Skeletal muscle satellite cell (primary cell): ENCODE measurements at regions not wholly inside any gene's neighbourhood (a gene's known extent, or its start where the extent isn't known, plus 50 kb on each side); places are given as distances from the start of the nearest gene placed in this dataset.
"Not testable (repeated sequence)": the region's sequence is repeated elsewhere in the genome, so short reads cannot be mapped to it uniquely, and the experiment has no call there.

Experiments used
- H3K27me3 ChIP-seq: 2 replicates; pipeline ENCODE4 v1.7.0; 2013; ENCODE audit warnings: low read length; ENCODE audit not compliant: control insufficient read depth, insufficient read depth
- H3K36me3 ChIP-seq: 2 replicates; pipeline ENCODE4 v1.7.0; 2013; ENCODE audit warnings: mild to moderate bottlenecking, control low read depth, low read length; ENCODE audit not compliant: insufficient read depth
- H3K4me1 ChIP-seq: 2 replicates; pipeline ENCODE4 v1.7.0; 2013; ENCODE audit warnings: low read length; ENCODE audit not compliant: control insufficient read depth, insufficient read depth
- H3K4me2 ChIP-seq: 2 replicates; pipeline ENCODE4 v1.7.0; 2013; ENCODE audit warnings: mild to moderate bottlenecking, low read length
- H3K4me3 ChIP-seq: 2 replicates; pipeline ENCODE4 v1.7.0; 2013; ENCODE audit warnings: low read length
- H3K9ac ChIP-seq: 2 replicates; pipeline ENCODE4 v1.7.0; 2013; ENCODE audit warnings: mild to moderate bottlenecking, low read depth, low read length, moderate library complexity
- H3K9me3 ChIP-seq: replicated peaks from 2 replicates; pipeline ENCODE4 v1.7.0; 2013; ENCODE audit warnings: mild to moderate bottlenecking, control low read depth, low read length

DNA sequence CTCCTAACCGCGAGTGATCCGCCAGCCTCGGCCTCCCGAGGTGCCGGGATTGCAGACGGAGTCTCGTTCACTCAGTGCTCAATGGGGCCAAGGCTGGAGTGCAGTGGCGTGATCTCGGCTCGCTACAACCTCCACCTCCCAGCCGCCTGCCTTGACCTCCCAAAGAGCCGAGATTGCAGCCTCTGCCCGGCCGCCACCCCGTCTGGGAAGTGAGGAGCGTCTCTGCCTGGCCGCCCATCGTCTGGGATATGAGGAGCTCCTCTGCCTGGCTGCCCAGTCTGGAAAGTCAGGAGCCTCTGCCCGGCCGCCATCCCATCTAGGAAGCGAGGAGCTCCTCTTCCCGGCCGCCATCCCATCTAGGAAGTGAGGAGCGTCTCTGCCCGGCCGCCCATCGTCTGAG is 58.8 kb upstream of the ANKRD30BL start:
- H3K36me3 ChIP-seq, H3K9me3 ChIP-seq, H3K4me1 ChIP-seq, H3K4me2 ChIP-seq, H3K4me3 ChIP-seq, H3K27me3 ChIP-seq, H3K9ac ChIP-seq: not testable (repeated sequence)

- H3K4me3 ChIP-seq, H3K36me3 ChIP-seq, H3K4me2 ChIP-seq, H3K9ac ChIP-seq, H3K27me3 ChIP-seq, H3K9me3 ChIP-seq, H3K4me1 ChIP-seq: not testable (repeated sequence)
Measured at GRCh38 chr2:132221886-132222285, 60.1 kb upstream of the ANKRD30BL start.

DNA sequence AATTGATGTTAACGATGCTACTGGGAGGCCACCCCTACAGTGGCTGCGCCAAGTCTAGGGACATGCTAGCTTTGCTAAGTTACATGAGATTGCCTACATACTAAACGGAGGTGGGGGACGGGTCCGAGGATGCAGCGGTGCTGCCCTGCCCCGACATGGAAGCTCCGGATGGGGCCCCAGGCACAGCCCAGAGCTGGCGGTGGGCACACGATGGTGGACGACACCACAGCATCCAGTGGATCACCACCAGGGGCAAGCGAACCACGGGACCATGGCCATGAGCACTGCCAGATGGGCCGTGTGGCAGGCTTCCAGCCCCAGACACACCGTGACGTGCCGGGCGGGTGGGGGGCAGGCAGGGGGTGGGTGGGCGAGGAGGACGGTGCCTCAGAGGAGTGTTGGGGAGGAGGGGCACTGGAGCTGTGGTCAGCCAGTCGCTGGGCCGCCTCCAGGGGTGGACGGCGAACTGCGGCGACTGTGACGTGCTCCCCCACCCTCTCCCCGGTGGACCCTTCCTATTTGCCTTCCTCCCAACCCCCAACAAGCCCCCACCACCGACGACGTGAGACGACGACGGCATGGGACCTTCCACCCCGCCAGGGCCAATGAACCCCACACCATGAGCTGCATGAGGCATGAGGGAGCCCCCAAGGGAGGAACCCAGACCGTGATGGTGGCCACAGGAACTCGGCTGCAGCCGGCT is 90.6 kb upstream of the ANKRD30BL start:
- H3K4me3 ChIP-seq: no peak overlapping the region
- H3K36me3 ChIP-seq: no peaks in the 10 kb centered on the region
- H3K27me3 ChIP-seq: peaks cover 6% of the 10 kb centered on the region
- no peaks in the 10 kb centered on the region for H3K4me1 ChIP-seq
- H3K9ac ChIP-seq: no peak overlapping the region
- H3K4me2 ChIP-seq: no peak overlapping the region
- H3K9me3 ChIP-seq: no peaks in the 10 kb centered on the region

GRCh38 chr2:132252894-132253264 is 91.1 kb upstream of the ANKRD30BL start:
- H3K4me1 ChIP-seq: no peaks in the 10 kb centered on the region
- H3K9ac ChIP-seq: no peak overlapping the region
- H3K9me3 ChIP-seq: no peaks in the 10 kb centered on the region
- H3K36me3 ChIP-seq: no peaks in the 10 kb centered on the region
- no peak overlapping the region for H3K4me2 ChIP-seq
- H3K4me3 ChIP-seq: no peak overlapping the region
- H3K27me3 ChIP-seq: peaks cover 7% of the 10 kb centered on the region

DNA sequence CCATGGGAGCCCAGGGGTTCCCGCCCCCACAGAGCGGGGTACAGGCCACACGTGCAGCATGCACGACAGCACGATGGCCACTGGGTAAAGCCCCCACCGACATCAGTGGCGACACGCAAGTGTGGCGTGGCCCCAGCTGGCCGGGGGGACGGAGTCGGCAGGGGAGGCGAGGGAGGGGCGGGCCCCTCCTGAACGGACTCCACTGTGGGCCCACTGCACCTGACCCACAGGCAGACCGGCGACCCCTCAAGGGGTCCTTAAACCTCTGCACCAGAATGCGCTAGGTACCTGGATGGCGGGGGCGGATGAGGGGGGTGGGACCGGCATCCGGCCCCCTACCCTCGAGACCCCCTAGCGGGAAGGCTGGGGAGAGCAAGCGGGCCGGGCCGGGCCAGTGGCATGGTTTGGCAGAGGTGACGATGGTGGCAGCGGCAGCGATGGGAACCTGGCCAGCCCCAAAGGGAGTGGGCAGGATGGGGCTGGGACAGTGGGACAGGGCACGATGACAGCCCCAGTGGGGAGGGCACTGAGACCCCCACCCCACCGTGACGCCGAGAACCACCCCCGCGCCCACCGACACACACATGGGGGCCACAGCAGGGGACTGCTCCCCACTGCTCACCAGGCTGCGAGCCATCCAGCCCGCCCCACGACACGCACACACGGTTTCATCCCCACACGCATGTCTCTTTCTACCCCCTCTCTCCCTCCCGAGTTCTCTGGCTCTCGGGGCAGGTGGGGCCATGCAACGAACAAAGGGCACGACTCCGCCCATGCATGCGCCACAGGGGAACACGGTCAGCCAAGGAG is 91.9 kb upstream of the ANKRD30BL start:
- Histone ChIP-seq H3K4me1 (no peaks in the 10 kb centered on the region), H3K4me2 (no peak overlapping the region), H3K9me3 (no peaks in the 10 kb centered on the region), H3K9ac (no peak overlapping the region), H3K4me3 (no peak overlapping the region), H3K36me3 (no peaks in the 10 kb centered on the region), H3K27me3 (peaks cover 7% of the 10 kb centered on the region)

DNA sequence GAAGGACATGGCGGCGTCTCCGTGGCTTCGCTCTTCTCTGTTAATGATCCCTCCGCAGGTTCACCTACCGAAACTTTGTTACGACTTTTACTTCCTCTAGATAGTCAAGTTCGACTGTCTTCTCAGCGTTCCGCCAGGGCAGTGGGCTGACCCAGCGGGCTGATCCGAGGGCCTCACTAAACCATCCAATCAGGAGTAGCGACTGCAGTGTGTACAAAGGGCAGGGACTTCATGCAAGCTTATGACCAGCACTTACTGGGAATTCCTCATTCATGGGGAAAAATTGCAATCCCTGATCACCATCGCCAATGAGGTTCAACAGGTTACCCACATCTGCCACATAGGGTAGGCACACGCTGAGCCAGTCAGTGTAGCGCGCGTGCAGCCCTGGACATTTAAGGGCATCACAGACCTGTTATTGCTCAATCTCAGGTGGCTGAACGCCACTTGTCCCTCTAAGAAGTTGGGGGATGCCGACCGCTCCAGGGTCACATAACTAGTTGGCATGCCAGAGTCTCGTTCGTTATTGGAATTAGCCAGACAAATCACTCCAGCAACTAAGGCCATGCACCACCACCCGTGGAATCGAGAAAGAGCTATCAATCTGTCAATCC is 92.7 kb upstream of the ANKRD30BL start:
- not testable (repeated sequence) for H3K4me1 ChIP-seq, H3K9me3 ChIP-seq, H3K4me3 ChIP-seq

GRCh38 chr2:132255714-132256113 is 94.0 kb upstream of the ANKRD30BL start:
- no peak overlapping the region for H3K9ac ChIP-seq
- no peaks in the 10 kb centered on the region for H3K36me3 ChIP-seq
- H3K4me3 ChIP-seq: no peak overlapping the region
- no peak overlapping the region for H3K4me2 ChIP-seq
- H3K9me3 ChIP-seq: no peaks in the 10 kb centered on the region
- peaks cover 7% of the 10 kb centered on the region for H3K27me3 ChIP-seq
- H3K4me1 ChIP-seq: no peaks in the 10 kb centered on the region

More for the DNA sequence above, 92.7 kb upstream of the ANKRD30BL start:
- not testable (repeated sequence) for H3K36me3 ChIP-seq, H3K9ac ChIP-seq, H3K27me3 ChIP-seq, H3K4me2 ChIP-seq

GRCh38 chr2:132256251-132256902 is 94.6 kb upstream of the ANKRD30BL start:
- Histone ChIP-seq H3K4me2 (no peak overlapping the region), H3K27me3 (peaks cover 7% of the 10 kb centered on the region), H3K9ac (no peak overlapping the region), H3K4me3 (no peak overlapping the region), H3K36me3 (no peaks in the 10 kb centered on the region), H3K9me3 (no peaks in the 10 kb centered on the region), H3K4me1 (no peaks in the 10 kb centered on the region)

DNA sequence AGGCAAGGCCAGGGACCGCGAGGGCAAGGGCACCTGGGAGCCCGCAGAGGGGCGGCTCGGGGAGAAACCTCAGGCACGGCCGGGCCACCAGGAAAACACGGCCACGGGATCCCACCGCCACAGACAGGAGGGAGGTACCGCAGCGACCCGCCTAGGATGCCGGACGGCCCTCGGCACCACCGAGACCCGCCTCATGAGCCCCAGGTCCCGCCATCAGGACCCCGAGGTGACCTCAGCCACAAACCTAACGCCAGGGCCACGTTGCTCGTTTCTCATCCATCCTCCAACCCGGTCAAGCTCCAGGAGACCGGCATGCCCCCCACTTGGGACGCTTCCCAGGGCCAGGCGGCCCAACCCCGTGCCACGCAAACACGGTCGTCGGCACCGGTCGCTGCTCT is 95.2 kb upstream of the ANKRD30BL start:
- not testable (repeated sequence) for H3K9ac ChIP-seq, H3K36me3 ChIP-seq, H3K4me2 ChIP-seq, H3K27me3 ChIP-seq, H3K9me3 ChIP-seq, H3K4me1 ChIP-seq, H3K4me3 ChIP-seq

- H3K4me2 ChIP-seq, H3K9me3 ChIP-seq, H3K36me3 ChIP-seq, H3K4me3 ChIP-seq, H3K4me1 ChIP-seq, H3K27me3 ChIP-seq, H3K9ac ChIP-seq: not testable (repeated sequence)
Measured at GRCh38 chr2:132257301-132258171, 95.8 kb upstream of the ANKRD30BL start.

GRCh38 chr2:132259276-132259675 is 97.5 kb upstream of the ANKRD30BL start:
- not testable (repeated sequence) for H3K36me3 ChIP-seq

More at GRCh38 chr2:132259276-132259675, 97.5 kb upstream of the ANKRD30BL start:
- not testable (repeated sequence) for H3K4me1 ChIP-seq, H3K9ac ChIP-seq, H3K27me3 ChIP-seq, H3K4me2 ChIP-seq, H3K4me3 ChIP-seq, H3K9me3 ChIP-seq
